Ishikawa (cell line): ENCODE measurements at regions not wholly inside any gene's neighbourhood (a gene's known extent, or its start where the extent isn't known, plus 50 kb on each side); places are given as distances from the start of the nearest gene placed in this dataset.

ENCODE experiments used
- EP300 ChIP-seq: IDR thresholded peaks from 2 replicates; pipeline ENCODE4 v1.6.1; 2012; ENCODE audit warnings: borderline replicate concordance
- RAD21 ChIP-seq: IDR thresholded peaks from 2 replicates; pipeline ENCODE4 v1.6.1; 2012; ENCODE audit warnings: low read depth
- REST ChIP-seq: IDR thresholded peaks from 2 replicates; pipeline ENCODE4 v1.6.1; 2012; ENCODE audit warnings: low read depth, mild to moderate bottlenecking
- TAF1 ChIP-seq: IDR thresholded peaks from 2 replicates; pipeline ENCODE4 v1.6.1; 2012; ENCODE audit warnings: low read depth, mild to moderate bottlenecking
- USF1 ChIP-seq: IDR thresholded peaks from 2 replicates; pipeline ENCODE4 v1.6.1; 2012

DNA sequence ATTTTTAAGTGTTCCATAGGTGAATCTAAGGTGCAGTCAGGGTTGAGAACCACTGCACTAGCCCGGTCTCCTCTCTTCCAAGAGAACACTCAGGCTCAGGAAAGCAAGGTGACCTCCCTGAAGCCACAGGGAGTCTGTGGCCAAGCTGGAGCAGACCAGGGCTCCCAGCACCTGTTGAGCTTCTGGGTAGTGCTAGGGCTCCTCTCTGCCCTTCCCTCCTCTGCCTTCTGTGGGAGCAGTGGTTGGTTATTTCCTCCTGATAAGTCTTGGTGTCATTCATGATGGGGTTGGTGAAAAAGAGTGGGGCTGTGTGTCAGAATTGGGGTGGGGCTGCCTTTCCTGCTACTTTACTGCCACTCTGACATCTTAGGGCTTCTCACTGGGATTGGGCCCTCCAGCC is 163.1 kb upstream of the UMPS start:
- TF ChIP-seq USF1 = no peak
- TF ChIP-seq TAF1 = no peak
- TF ChIP-seq RAD21 = no peak
- TF ChIP-seq EP300 = no peak
- TF ChIP-seq REST = no peak
